ENCODE measurements at regions not wholly inside any gene's neighbourhood (a gene's known extent, or its start where the extent isn't known, plus 50 kb on each side); places are given as distances from the start of the nearest gene placed in this dataset.

GRCh38 chr13:57311009-57311586 is 144.1 kb downstream of the PRR20E start:
- TF ChIP-seq GFI1B (tag by site-specific recombination; IDR thresholded peaks at IDR 0.05) = no peak
- TF ChIP-seq CTCF (tag by site-specific recombination; IDR thresholded peaks at IDR 0.05) = no peak
- no peak for TF ChIP-seq ZNF335 (tag by site-specific recombination; conservative IDR thresholded peaks at IDR 0.05)
- TF ChIP-seq ZNF302 (tag by site-specific recombination; IDR thresholded peaks at IDR 0.05; ENCODE audit: low read depth) = no peak

Measured in HEK293 (cell line).